Esophagus muscularis mucosa (tissue), 4 donors: ENCODE measurements at regions not wholly inside any gene's neighbourhood (a gene's known extent, or its start where the extent isn't known, plus 50 kb on each side); places are given as distances from the start of the nearest gene placed in this dataset.
A peak's percentile ranks its signal among the peaks of the same experiment; 100 is the strongest.

Source experiments
- DNase-seq: peaks from one replicate; pipeline ENCODE4 v3.0.0-alpha.2; 2017; ENCODE audit errors: extremely low spot score
- H3K27ac ChIP-seq, 4 donors: fragments of 200-600 bp; sonication (generic); replicated peaks in 1 of 4; 1 replicate in 3 of 4; 2 replicates in 1 of 4; pipeline ENCODE4 v1.5.1; 2016 to 2019; ENCODE audit warnings: mild to moderate bottlenecking in 1 of 4
- H3K27me3 ChIP-seq, 4 donors: fragments of 200-600 bp; sonication (generic); one replicate each; pipeline versions ENCODE4 v1.5.1 to v1.6.0; 2016 to 2019
- H3K36me3 ChIP-seq, 4 donors: fragments of 200-600 bp; sonication (generic); one replicate each; pipeline ENCODE4 v1.5.1; 2016 to 2019
- H3K4me1 ChIP-seq, 4 donors: fragments of 200-600 bp; sonication (generic); one replicate each; pipeline ENCODE4 v1.5.1; 2016 to 2019
- H3K4me3 ChIP-seq, 4 donors: fragments of 200-600 bp; sonication (generic); 1 replicate in 2 of 4; 2 replicates in 2 of 4; pipeline ENCODE4 v1.5.1; 2016 to 2019; ENCODE audit warnings: mild to moderate bottlenecking in 4 of 4, moderate library complexity in 1 of 4
- H3K9me3 ChIP-seq, 4 donors: fragments of 200-600 bp; sonication (generic); 1 replicate in 3 of 4; 2 replicates in 1 of 4; pipeline ENCODE4 v1.5.1; 2016 to 2019
- CTCF ChIP-seq, 3 experiments: fragments of 200-600 bp in 2 of 3; fragments of 450-650 bp in 1 of 3; sonication (generic) in 2 of 3; IDR thresholded peaks; one replicate each; pipeline ENCODE4 v1.5.1; 2017 to 2019; ENCODE audit warnings: antibody characterized with exemption in 3 of 3, mild to moderate bottlenecking in 2 of 3, moderate library complexity in 1 of 3
- EP300 ChIP-seq: sonication (generic); formaldehyde crosslinking; IDR thresholded peaks from one replicate; pipeline ENCODE4 v1.6.1; 2017; ENCODE audit warnings: antibody characterized with exemption
- POLR2A ChIP-seq: fragments of 450-650 bp; IDR thresholded peaks from one replicate; pipeline ENCODE4 v1.6.1; 2017; ENCODE audit warnings: antibody characterized with exemption, moderate library complexity, mild to moderate bottlenecking, low read depth
- POLR2AphosphoS5 ChIP-seq, 2 donors: sonication (generic); formaldehyde crosslinking; IDR thresholded peaks; one replicate each; pipeline ENCODE4 v1.6.1; 2017; ENCODE audit warnings: antibody characterized with exemption in 2 of 2
- WGBS: methylation state at CpG from one replicate; pipeline ENCODE4 v1.1.5; 2018; 5-methylcytosine and 5-hydroxymethylcytosine counted together
- intact Hi-C: fragments of 100-400 bp; cut with DNase I; formaldehyde crosslinking; loops from one replicate; pipeline ENCODE4 v1.15.1; 2023

DNA sequence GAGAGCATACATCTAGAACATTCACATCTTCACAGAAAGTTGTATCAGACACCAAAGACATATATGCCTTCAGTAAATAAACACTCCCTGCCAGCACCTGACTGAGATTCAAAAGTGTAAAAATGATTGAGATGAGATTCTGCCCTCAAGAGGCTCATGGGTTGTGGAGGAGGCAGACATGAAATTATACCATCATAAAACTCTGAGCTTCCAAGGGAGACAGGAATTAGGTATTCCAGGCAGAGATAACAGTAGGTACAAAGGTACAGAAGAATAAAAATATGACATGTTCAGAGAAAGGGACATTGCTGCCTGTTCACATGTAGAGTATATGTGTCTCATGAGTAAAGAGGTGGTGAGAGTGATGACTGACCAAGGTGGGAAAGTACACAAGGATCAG lies 322.3 kb downstream of the OSR1 start:
- Histone ChIP-seq H3K36me3 (no peaks in the 10 kb centered on the region), H3K27ac (peak overlapping the region in 1 of 4 donors; percentile 4), H3K4me3 (no peak overlapping the region), H3K9me3 (no peaks in the 10 kb centered on the region), H3K4me1 (peaks cover 0 to 6% (median 0%) of the 10 kb centered on the region in 4 donors), H3K27me3 (no peaks in the 10 kb centered on the region)
- intact Hi-C loops = no loop called here
- no peak for DNase-seq
- no peak for TF ChIP-seq POLR2A
- TF ChIP-seq POLR2AphosphoS5 (IDR thresholded peaks at IDR 0.05) = no peak
- no peak for TF ChIP-seq EP300
- no peak for TF ChIP-seq CTCF (IDR thresholded peaks at IDR 0.05)

GRCh38 chr2:19035238-19035637 lies 323.2 kb downstream of the OSR1 start:
- Histone ChIP-seq H3K4me3 (no peak overlapping the region), H3K36me3 (no peaks in the 10 kb centered on the region), H3K27ac (peak overlapping the region in 1 of 4 donors; percentile 4), H3K4me1 (peaks cover 0 to 6% (median 0%) of the 10 kb centered on the region in 4 donors), H3K9me3 (no peaks in the 10 kb centered on the region), H3K27me3 (no peaks in the 10 kb centered on the region)
- 73% methylated on average over 3 of the region's 3 CpGs for WGBS
- intact Hi-C loops = no loop called here
- DNase-seq = no peak
- TF ChIP-seq CTCF (IDR thresholded peaks at IDR 0.05) (no peak), POLR2A (no peak), EP300 (no peak), POLR2AphosphoS5 (IDR thresholded peaks at IDR 0.05) (peak in 1 of 2 donors; percentile 7)

DNA sequence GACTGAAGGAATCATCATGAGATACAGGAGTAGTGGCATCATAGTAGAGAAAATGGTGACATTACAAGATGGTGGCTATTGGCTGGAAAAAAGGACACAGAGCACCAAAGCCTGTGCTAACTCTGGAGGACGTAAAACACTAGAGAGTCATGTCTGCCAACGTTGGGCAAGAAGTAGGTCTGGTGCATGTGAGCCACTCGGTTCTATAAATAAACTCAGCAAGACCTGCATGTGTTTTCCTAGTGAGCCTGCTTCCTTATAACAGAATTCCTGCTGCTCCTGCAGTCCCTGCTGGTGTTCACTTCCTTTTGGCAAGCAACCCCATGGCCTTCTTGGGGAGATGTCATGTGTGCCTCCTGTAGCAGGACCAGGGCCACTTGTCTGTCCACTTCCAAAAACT lies 325.2 kb downstream of the OSR1 start:
- 77% methylated on average over 3 of the region's 3 CpGs for WGBS
- intact Hi-C loops = no loop called here
- H3K27me3 ChIP-seq = no peaks in the 10 kb centered on the region

GRCh38 chr2:19031642-19032041 lies 326.8 kb downstream of the OSR1 start:
- H3K27ac ChIP-seq = no peak overlapping the region
- no peaks in the 10 kb centered on the region for H3K36me3 ChIP-seq
- H3K4me3 ChIP-seq = no peak overlapping the region
- intact Hi-C loops = no loop called here
- no peaks in the 10 kb centered on the region for H3K9me3 ChIP-seq
- no peaks in the 10 kb centered on the region for H3K27me3 ChIP-seq
- peaks cover 0 to 6% (median 0%) of the 10 kb centered on the region in 4 donors for H3K4me1 ChIP-seq
- TF ChIP-seq CTCF (IDR thresholded peaks at IDR 0.05) = no peak
- TF ChIP-seq POLR2AphosphoS5 (IDR thresholded peaks at IDR 0.05) = no peak
- no peak for TF ChIP-seq EP300
- TF ChIP-seq POLR2A = no peak
- no peak for DNase-seq
- WGBS = 73% methylated on average over 1 of the region's 1 CpG

More for the DNA sequence above, 325.2 kb downstream of the OSR1 start:
- H3K4me3 ChIP-seq = no peak overlapping the region
- no peak overlapping the region for H3K27ac ChIP-seq
- no peak for TF ChIP-seq EP300
- no peak for TF ChIP-seq POLR2AphosphoS5 (IDR thresholded peaks at IDR 0.05)
- TF ChIP-seq POLR2A = no peak
- TF ChIP-seq CTCF (IDR thresholded peaks at IDR 0.05) = no peak
- H3K36me3 ChIP-seq = no peaks in the 10 kb centered on the region
- H3K9me3 ChIP-seq = no peaks in the 10 kb centered on the region
- H3K4me1 ChIP-seq = peaks cover 0 to 6% (median 0%) of the 10 kb centered on the region in 4 donors
- no peak for DNase-seq

DNA sequence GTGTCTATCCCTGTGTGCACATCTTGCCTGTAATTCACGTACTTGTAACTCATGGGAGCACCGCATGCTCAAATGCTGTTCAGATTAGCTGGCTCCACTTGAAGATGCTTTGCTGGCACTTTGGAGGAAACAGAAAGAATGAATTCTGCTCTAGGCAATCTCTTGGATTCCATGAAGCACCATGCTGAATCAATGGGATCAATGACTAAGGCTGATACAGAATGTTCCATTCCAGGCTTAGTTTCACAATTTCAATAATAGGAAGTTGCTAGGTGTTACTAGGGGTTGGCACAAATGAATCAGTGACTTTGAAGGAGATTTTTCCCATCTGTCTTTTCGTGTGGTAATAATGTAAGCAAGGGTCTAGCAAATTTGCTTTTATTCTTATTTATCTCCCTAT lies 328.8 kb downstream of the OSR1 start:
- H3K27ac ChIP-seq = no peak overlapping the region
- no peak for TF ChIP-seq CTCF (IDR thresholded peaks at IDR 0.05)
- no peak for TF ChIP-seq POLR2A
- no peak for TF ChIP-seq EP300
- TF ChIP-seq POLR2AphosphoS5 (IDR thresholded peaks at IDR 0.05) = no peak
- no peaks in the 10 kb centered on the region for H3K4me1 ChIP-seq
- H3K9me3 ChIP-seq = no peaks in the 10 kb centered on the region
- no peaks in the 10 kb centered on the region for H3K27me3 ChIP-seq
- H3K36me3 ChIP-seq = no peaks in the 10 kb centered on the region
- no peak for DNase-seq
- no peak overlapping the region for H3K4me3 ChIP-seq
- WGBS = 91% methylated on average over 3 of the region's 3 CpGs
- intact Hi-C loops = no loop called here
